ENCODE measurements at regions not wholly inside any gene's neighbourhood (a gene's known extent, or its start where the extent isn't known, plus 50 kb on each side); places are given as distances from the start of the nearest gene placed in this dataset.

DNA sequence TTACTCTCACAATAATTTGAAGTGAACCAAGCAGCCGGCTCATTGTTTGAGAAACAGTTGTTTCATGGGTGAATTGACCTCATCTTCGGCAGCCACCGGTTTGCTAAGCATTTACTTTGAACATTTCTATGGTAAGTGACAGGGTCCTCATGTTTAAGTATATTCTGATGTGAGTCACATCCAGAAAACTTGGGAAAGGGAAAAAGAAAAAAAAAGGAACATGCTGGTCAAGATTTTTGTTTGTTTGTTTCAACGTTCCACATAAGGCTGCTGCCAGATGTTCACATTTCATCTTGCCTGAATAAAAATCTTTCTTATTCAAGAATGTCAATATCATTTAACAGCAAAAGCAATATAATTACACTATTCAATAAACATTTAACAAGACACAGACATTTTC, 55.0 kb upstream of the EXOC2 start:
- DNase-seq, result no peak

DNA sequence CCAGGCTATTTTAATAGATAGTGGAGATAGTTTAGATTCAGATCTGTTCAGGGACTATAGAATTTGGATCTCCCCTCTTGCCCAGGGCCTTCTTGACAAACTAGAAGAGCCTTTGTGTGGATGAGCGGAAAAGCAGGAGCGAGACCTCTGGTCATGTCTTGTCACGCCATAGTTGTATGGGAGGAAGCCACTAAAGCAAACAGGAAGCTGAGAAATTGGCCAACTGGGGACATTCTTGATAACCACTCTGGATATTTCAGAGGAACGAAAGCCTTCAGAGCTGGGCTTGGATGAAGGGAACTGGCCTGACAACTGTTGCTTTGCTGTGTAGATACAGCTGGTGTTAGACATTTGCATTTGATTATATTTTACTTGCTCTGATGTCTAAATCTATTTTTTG, 54.1 kb upstream of the EXOC2 start:
- no peak for DNase-seq

DNA sequence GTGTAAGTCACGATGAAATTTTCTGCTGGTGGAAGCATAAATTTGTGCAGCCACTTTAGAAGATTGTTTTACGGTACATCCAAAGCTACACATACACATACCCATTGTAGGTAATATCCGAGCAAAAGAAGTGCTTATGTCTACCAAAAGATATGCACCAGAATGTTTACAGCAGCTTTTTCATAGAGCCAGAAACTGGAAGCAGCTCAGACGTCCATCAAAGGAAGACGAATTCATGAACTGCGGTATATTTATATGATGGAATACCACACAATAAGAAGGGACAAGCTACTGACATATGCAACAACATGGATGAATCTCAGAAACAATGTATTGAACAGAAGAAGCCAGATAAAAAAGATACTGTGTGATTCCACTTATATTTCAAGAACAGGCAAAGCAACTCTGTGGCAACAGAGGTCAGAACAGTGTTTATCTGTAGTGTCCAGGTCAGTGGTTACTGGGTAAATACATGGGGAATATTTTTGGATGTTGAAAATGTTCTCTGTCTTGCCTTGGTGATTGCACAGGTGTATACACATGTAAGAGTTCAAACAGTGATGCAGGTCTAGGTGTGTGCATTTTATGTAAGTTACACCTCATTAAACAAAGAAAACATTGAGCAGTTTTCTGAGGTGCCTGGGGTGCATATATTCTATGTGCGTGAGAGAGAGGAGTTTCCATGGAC, 51.9 kb upstream of the EXOC2 start:
- DNase-seq, result no peak

DNA sequence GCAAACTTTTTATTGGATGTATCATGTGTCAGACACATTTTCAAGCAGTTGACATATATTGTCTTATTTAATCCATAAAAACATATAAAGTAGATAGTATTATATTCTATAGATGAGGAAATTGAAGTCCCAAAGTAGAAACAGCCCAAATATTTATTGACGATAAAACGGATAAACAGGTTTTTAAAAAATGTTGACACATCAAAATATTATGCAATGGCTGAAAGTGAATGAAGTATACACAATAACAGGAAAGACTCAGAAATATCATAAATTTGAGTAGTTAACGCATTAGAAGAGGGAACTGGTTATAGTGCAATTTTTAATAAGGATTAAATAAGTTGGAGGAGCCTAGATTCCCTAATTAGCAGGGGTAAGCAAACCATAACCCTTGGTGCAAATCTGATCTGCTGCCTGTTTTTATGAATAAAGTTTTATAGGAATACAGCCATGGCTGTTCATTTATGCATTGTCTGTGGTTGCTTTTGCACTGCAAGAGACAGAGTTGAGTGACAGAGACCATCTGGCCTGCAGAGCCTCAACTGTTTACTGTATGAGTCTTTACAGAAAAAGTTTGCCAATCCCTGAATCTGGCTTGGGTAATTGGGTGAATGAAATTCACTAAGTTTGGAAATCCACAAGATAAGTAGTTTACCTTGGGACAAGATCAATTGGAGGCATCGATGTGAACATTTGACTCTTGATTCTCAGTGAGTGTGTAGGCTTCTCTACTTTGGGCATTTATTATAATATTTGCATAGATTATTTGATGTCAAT, 50.6 kb upstream of the EXOC2 start:
- DNase-seq, result no peak
